ENCODE measurements at regions not wholly inside any gene's neighbourhood (a gene's known extent, or its start where the extent isn't known, plus 50 kb on each side); places are given as distances from the start of the nearest gene placed in this dataset.
"Not testable (repeated sequence)": the region's sequence is repeated elsewhere in the genome, so short reads cannot be mapped to it uniquely, and the experiment has no call there.

GRCh38 chr2:51846018-51846417, 814.1 kb upstream of the NRXN1 start:
- no peak for DNase-seq

- no peak for DNase-seq
Observed at GRCh38 chr2:51844596-51844995, 812.7 kb upstream of the NRXN1 start.

GRCh38 chr2:51829477-51829876, 797.5 kb upstream of the NRXN1 start:
- no peak for DNase-seq

GRCh38 chr2:51825823-51826222, 793.9 kb upstream of the NRXN1 start:
- DNase-seq = no peak

GRCh38 chr2:51813247-51813646, 781.3 kb upstream of the NRXN1 start:
- DNase-seq = no peak

GRCh38 chr2:51812138-51812866, 780.4 kb upstream of the NRXN1 start:
- no peak for DNase-seq

- DNase-seq = no peak
Observed at GRCh38 chr2:51810197-51810596, 778.3 kb upstream of the NRXN1 start.

- DNase-seq = no peak
Observed at GRCh38 chr2:51807229-51807628, 775.3 kb upstream of the NRXN1 start.

GRCh38 chr2:51795248-51795888, 763.4 kb upstream of the NRXN1 start:
- DNase-seq = no peak

- no peak for DNase-seq
Observed at GRCh38 chr2:51791496-51791895, 759.6 kb upstream of the NRXN1 start.

- no peak for DNase-seq
Observed at GRCh38 chr2:51790854-51791253, 758.9 kb upstream of the NRXN1 start.

- no peak for DNase-seq
Observed at GRCh38 chr2:51789918-51790317, 758.0 kb upstream of the NRXN1 start.

- no peak for DNase-seq
Observed at GRCh38 chr2:51782921-51783765, 751.2 kb upstream of the NRXN1 start.

- DNase-seq = no peak
Observed at GRCh38 chr2:51781691-51782090, 749.8 kb upstream of the NRXN1 start.

- DNase-seq = no peak
Observed at GRCh38 chr2:51780353-51780752, 748.4 kb upstream of the NRXN1 start.

GRCh38 chr2:51779723-51780122, 747.8 kb upstream of the NRXN1 start:
- DNase-seq = not testable (repeated sequence)

- no peak for DNase-seq
Observed at GRCh38 chr2:51778806-51779205, 746.9 kb upstream of the NRXN1 start.

- DNase-seq = not testable (repeated sequence)
Observed at GRCh38 chr2:51774606-51775005, 742.7 kb upstream of the NRXN1 start.

GRCh38 chr2:51760441-51760840, 728.5 kb upstream of the NRXN1 start:
- no peak for DNase-seq

GRCh38 chr2:51758081-51758480, 726.1 kb upstream of the NRXN1 start:
- no peak for DNase-seq

GRCh38 chr2:51734115-51734514, 702.2 kb upstream of the NRXN1 start:
- DNase-seq = no peak

GRCh38 chr2:51723691-51724090, 691.8 kb upstream of the NRXN1 start:
- no peak for DNase-seq

GRCh38 chr2:51722311-51722710, 690.4 kb upstream of the NRXN1 start:
- DNase-seq = no peak
